Ramos (cell line): ENCODE measurements at regions not wholly inside any gene's neighbourhood (a gene's known extent, or its start where the extent isn't known, plus 50 kb on each side); places are given as distances from the start of the nearest gene placed in this dataset.

Experiments
- in situ Hi-C: fragments of 300-500 bp; cut with MboI; formaldehyde crosslinking; loops from one replicate; pipeline ENCODE4 v1.14.3; 2022; ENCODE audit warnings: low sequenced_read_pairs; ENCODE audit not compliant: unreplicated experiment

DNA sequence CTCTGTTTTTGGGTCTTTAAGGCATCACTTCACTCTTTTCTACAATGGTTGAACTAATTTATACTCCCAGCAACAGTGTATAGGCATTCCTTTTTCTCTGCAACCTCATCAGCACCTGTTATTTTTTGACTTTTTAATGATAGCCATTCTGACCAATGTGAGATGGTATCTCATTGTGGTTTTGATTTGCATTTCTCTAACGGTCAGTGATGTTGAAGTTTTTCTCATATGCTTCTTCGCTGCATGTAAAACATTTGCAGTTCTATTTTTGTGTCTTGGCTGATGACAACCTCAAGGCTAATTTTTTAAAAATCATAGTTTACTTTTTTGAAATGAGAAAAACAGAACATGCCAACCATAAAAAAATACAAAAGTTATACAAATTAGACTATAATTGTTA lies 258.2 kb upstream of the EDNRB start:
- in situ Hi-C loops: no loop called here

DNA sequence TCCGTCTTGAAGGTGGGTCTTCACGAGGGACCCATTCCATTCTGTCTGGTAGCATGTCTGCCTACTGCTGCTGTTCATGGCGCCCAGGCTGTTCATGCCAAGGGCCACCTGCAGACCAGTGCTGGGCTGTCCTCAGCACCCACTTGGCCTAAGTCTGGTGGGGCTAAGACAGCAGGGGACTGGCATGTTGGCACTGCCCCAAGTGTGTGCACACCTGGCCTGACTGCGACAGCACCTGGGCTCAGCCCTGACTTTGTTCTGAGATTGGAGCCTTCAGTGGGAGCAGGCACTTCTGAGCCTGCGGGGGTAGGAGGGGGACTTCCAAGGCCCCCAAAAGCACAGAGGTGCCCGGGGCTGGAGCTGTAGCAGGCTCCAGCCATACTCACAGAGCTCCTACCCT lies 250.8 kb upstream of the EDNRB start:
- in situ Hi-C loops: no loop called here

DNA sequence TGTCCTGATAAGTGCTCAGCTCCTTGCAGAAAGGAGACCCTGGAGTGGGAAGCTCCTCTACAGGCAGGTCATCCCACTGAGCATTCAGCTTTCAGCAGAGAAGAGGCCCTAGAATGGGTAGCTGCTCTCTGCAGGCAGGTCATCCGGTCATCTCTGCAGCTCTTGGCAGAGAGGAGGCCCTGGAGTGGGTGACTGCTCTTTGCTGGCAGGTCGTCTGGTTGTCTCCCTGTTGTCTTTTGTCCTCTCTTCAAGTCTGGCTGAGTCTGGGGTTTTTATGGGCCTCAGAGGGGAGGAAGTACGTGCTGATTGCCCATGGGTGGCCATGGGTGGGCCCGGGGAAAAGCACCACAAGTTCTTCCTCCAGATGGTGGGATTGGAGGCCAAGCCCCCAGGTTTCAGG lies 250.3 kb upstream of the EDNRB start:
- in situ Hi-C loops: no loop called here

DNA sequence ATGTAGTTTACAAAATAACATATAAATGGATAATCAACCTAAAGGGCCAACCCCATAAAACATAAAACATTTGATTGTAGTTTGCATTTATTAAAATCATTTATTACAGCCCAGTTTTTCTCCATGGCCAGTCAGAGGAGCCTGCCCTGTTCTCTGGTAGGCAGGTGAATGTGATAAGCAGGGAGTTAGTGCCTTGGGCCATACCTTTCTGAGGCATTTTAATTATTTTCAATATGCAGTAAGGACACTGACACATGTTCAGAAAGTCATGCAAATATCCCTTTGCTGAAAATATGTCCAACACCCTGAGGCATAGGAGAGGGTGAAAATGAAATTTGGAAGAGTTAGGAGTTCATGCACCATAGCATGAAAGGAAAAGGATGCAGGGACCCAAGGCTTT lies 242.6 kb upstream of the EDNRB start:
- in situ Hi-C loops: no loop called here

DNA sequence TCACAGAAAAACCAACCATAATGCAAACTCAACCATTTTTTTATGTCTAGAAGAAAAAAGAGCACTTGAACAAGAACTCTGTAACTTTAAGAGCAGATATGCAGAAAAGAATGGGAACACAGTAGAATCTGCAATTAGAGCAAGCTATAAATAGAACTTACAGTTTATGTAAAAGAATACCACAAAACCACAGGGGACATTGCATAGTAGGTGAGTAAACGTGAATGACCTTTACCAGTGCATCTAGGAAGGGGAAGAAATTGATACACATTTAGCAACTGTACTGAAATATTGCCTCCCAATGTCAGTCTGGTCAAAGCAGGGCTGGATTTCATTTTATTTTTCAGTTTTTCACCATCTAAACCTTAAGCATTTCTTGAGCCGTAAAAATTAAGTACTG lies 242.2 kb upstream of the EDNRB start:
- in situ Hi-C loops: no loop called here

DNA sequence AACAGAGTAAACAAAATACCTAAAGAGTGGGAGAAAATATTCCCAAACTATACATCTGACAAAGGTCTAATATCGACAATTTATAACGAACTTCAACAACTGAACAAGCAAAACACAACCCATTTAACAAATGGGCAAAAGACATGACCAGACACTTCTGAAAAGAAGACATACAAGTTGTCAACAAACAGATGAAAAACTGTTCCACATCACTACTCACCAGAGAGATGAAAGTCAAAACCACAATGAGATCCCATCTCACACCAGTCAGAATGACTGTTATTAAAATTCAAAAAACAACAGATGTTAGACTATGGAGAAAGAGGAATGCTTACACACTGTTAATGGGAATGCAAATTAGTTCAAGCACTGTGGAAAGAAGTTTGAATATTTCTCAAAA lies 233.8 kb upstream of the EDNRB start:
- in situ Hi-C loops: no loop called here

DNA sequence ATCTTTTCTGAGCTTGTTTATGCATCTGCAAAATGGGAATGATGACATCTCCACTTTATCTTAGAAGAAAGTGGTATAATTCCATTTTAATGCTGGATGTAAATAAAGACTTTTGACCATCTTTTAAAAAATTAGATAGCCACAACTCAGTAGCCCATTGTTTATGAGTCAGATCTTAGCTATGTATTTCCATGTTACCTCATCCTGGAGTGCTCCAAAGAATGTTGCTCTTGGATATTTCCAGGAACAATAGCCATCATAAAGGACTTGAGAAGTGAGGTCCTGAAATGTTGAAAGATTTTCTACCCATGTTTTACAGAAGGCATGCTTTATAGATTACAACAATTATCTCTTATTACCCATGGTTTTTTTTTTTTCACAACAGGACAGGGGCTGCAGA lies 229.3 kb upstream of the EDNRB start:
- in situ Hi-C loops: loop anchor here (25.0 kb wide), 1 partner anchor 1389 kb away; no protein-coding TSS in a partner anchor

DNA sequence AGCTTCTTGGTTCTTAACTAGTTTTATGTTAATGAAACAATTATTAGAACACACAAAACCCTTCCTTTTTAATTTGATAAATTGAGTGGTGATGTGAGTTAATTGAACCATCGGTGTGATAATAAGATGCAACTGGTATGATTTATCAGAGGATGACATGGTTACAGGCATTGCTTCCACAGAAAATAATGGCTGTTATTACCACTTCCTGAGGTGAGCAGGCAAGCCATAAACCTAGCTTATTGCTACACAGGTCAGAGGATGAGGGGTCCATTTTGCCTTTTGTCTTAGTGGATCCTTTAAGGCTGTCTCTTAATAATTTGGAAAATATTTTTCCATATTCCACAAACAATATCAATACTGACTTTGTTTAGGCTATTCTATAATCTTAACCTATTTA lies 226.6 kb upstream of the EDNRB start:
- in situ Hi-C loops: loop anchor here (25.0 kb wide), 1 partner anchor 1392 kb away; no protein-coding TSS in a partner anchor

DNA sequence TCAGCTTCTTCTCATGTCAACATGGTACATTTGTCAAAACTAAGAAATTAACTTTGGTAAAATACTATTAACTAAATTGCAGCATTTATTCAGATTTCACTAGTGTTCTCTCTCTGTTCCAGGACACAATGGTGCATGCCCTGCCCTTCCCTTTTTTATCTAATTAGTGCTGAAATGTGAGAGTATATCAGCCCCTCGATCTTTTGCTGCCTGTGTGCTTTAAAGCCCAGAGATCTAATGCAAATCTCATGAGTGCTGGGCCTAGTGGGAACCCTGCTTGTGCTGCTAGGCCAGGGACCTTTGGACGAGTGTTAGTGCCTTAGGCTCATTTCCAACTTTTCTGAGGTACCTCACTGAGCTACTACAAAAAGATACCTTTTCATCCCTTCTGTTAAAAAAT lies 221.1 kb upstream of the EDNRB start:
- in situ Hi-C loops: loop anchor here (25.0 kb wide), 1 partner anchor 1398 kb away; no protein-coding TSS in a partner anchor

DNA sequence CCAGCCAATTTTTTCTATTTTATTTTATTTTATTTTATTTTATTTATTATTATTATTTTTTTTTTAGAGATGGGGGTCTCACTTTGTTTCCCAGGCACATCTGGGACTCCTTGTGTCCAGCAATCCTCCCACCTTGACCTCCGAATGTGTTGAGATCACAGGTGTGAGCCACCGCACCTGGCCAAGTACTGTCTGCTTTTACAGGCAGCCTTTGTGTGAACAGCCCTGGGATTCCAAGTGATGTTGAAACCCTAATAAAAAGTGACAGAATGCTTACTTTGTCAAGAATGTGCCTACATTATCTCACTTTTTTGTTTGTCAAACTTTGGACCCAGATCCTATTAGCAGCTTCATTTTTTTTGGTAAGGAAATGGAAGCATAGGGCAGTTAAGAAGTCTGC lies 220.1 kb upstream of the EDNRB start:
- in situ Hi-C loops: loop anchor here (25.0 kb wide), 1 partner anchor 1399 kb away; no protein-coding TSS in a partner anchor

DNA sequence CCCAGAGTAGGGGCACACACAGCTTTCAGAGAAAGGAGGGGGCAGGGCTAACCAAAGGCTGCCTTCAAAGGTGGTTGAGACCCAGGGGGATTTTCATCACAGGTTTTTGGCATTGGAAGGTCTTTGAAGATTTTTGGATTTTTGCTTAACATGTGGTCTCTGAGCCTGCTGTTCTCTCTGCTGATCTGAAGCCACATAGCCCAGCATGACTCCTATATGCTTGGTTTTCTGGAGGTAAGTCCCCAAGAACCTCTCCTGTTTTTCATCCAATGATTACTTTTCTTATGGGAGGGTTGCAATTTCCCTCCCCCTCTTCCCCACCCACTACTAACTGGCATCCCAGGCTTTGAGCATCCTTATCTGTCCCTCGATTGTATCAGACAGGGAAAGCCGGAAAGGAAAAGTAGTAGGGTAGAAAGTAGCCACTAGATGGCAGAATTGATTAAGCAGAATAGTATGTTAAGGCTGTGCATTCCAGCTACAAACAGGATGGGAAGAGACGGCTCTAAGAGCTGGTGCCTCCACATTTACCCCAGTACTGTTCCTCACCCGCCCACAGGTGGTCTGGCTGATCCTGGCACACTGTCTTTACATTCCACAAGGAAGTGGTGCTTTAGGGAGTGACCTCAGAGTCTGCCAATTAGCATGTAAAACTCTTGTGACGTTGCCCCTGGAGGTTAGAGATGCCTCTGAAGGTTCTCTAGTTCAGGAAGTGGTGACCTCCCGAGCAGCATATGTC lies 218.9 kb upstream of the EDNRB start:
- in situ Hi-C loops: loop anchor here (25.0 kb wide), 1 partner anchor 1400 kb away; no protein-coding TSS in a partner anchor

DNA sequence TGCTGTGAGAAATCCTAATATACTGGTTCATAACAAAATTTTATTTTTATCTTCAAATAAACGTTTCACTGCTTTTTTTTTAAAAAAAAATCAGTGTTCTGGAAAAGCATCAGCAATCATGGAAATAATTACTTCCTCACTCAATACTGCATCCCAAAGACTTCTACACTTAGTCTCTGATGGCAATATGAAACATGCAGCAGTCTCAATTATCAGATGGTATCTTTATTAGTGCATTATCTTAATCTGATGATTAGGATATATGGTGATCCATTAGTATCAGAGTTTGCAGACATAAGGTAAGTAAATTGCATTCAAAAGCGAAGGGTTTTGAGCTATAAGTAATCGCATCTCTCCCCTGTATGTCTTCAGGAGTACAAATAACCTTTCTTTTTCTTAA lies 218.3 kb upstream of the EDNRB start:
- in situ Hi-C loops: loop anchor here (25.0 kb wide), 1 partner anchor 1400 kb away; no protein-coding TSS in a partner anchor

DNA sequence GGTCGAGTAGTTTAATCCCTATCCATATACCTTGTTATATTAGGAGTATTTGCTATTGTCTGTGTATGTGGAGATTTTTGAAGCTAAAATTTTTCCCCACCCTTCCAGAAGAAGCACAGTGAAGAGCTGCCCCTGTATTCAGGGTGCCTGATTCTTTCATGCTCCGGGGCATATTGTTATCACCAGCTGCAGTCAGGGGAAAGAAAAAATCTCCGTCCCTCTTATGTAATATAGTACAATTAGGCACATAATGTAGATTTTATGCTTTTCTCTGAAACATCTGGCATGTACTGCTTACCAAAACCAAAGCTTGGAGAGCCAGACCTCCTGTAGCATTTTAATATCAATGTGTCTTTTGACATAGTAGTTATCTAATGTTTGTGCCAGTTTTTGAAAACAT lies 214.9 kb upstream of the EDNRB start:
- in situ Hi-C loops: loop anchor here (25.0 kb wide), 1 partner anchor 1404 kb away; no protein-coding TSS in a partner anchor

DNA sequence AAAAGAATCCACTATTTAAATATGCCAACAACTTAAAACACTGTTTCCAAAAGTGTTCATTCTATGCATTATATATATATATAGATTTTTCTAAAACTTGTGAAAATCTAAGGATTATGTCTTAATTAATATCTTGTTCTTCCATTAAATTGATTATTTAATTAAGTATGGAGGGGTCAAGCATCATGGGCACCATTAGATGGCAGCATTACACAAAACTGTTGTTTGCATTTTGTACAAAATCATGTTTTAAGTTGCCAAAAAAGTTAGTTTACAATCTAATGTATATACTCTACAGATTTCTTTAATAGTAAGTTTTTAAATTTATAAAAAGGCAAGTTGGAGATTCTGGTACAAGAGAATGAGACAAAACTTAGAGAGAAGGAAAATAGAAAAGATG lies 213.2 kb upstream of the EDNRB start:
- in situ Hi-C loops: loop anchor here (25.0 kb wide), 1 partner anchor 1405 kb away; no protein-coding TSS in a partner anchor

DNA sequence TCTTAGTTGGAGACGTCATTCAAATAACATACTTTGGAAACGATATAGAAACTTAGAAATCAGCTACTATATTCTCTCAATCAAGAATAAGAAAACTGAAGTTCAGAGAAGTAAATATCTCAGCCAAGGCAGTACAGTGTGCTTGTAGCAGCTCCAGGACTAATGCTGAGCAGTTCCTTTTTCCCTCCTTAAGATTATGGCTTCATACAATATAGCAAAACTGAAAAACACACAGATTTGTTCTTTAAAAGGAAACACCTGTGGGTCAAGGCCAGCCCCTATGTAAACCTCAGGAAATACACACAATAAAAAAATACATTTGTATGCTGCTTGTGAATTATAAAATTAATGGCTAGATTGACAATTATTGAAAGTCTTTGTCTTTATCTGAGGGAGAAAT lies 212.7 kb upstream of the EDNRB start:
- in situ Hi-C loops: loop anchor here (25.0 kb wide), 1 partner anchor 1406 kb away; no protein-coding TSS in a partner anchor

DNA sequence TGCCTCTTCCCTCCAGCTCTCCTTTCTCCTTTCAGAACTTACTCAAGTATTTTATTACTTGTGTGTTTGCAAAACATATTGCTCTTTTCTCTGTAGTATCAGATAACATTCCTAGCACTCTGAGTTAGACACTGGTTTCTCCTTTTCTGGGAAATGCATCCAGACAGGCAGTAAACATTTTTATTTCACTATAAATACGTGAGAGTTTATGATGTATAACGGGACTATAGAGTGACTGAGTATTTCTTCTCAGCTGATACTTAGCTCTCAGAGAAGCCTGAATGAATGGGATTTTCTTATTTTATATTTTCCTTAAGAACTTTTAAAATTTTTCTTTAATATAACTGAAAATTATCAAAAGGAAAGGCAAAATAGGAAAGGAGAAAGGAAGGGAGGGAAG lies 211.2 kb upstream of the EDNRB start:
- in situ Hi-C loops: loop anchor here (10.0 to 25.0 kb wide), 3 partner anchors 535 to 1407 kb away; no protein-coding TSS in a partner anchor

DNA sequence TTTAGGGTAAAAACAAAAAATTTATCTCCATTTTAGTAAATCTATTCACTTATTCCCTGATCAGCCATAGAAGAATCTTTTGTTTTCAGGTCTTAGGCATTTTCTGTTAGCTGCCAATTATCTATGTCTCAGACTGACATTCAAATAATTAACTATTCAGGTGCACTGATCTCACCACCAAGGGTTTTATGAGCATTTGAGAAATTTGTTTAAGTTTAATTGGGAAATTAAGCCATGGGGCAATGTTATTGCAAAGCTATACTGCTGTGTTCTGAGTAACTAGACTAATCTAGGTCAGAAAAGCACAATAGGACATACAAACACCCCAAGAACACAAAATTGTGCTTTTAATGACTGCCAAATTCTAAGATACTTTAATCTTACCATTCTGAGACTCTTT lies 210.7 kb upstream of the EDNRB start:
- in situ Hi-C loops: loop anchor here (10.0 to 25.0 kb wide), 3 partner anchors 535 to 1408 kb away; no protein-coding TSS in a partner anchor

DNA sequence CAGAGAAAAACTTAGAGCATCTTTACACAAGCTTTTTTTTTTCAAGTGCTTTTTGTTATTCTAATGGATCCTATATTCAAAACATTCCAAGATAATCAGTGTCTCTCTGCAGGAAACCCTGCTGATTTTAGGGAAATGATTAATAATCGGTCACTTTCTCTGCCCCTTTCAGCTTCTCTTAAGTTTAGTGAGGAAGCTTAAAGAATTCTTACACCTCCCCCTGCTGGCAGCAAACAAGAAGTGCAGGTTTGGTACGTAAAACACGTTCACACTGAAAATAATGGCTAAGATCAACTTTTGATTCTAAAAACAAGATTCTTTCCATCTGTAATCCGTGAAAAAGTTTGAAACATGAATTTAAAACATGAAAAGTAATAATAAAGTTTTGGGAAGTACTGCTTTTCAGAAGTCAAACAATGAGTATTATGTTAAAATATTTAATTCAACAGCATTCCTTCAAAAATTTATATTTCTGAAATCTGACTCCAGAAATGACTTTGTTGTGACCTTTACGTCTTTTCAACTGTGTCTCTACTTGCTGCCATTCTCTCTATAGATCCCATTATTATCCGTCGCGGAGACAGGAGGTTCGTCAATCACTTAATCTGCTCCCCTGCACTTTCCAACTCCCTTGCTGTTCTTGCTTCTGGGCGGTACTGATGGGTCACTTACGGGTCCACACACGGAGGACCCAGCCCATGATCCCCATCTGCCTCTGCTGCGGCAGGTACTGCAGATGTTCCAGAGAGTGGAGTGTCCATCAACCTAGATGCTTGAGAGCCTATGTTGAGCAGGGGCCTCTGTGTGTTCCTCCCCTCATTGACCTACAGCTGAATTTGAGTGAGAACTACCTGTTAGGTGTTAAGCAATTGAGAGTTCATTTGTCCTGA lies 203.1 kb upstream of the EDNRB start:
- in situ Hi-C loops: loop anchor here (5.0 to 10.0 kb wide), 3 partner anchors 344 to 853 kb away; no protein-coding TSS in a partner anchor

DNA sequence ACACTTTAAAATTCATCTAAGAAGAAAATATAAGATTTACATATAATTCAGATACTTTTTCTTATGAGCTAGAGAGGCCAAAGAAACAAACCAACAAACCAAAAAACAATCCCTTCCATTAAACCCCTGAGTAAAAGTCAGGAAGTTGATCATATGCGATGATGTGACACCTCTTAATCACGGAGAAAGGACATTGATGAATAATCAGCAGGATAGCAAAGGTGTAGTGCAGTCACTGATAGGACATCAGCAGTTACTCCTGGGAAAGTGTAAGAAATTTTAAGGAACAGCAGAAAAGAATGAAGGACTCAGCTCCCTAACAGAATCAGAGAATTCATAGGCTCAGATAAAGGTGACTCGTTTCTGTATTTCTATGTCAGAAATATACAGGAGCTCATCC lies 202.4 kb upstream of the EDNRB start:
- in situ Hi-C loops: loop anchor here (5.0 to 10.0 kb wide), 3 partner anchors 344 to 854 kb away; no protein-coding TSS in a partner anchor

DNA sequence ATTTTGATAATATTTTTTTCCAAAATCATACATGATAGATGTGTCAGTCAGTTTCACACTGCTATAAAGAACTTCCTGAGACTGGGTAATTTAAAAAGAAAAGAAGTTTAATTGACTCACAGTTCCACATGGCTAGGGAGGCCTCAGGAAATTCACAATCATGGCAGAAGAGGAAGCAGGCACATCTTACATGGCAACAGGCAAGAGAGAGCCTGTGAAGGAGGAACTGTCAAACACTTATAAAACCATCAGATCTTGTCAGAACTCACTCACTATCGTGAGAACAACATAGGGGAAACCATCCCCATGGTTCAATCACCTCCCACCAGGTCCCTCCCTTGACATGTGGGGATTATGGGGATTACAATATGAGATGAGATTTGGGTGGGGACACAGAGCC lies 201.5 kb upstream of the EDNRB start:
- in situ Hi-C loops: loop anchor here (5.0 to 10.0 kb wide), 3 partner anchors 343 to 855 kb away; no protein-coding TSS in a partner anchor
